HS-27A (cell line): ENCODE measurements at regions not wholly inside any gene's neighbourhood (a gene's known extent, or its start where the extent isn't known, plus 50 kb on each side); places are given as distances from the start of the nearest gene placed in this dataset.
"Not testable (repeated sequence)": the region's sequence is repeated elsewhere in the genome, so short reads cannot be mapped to it uniquely, and the experiment has no call there.

Experiments used
- DNase-seq: peaks from one replicate; pipeline ENCODE4 v3.0.0-alpha.2; 2012; ENCODE audit warnings: low read depth, missing footprints

DNA sequence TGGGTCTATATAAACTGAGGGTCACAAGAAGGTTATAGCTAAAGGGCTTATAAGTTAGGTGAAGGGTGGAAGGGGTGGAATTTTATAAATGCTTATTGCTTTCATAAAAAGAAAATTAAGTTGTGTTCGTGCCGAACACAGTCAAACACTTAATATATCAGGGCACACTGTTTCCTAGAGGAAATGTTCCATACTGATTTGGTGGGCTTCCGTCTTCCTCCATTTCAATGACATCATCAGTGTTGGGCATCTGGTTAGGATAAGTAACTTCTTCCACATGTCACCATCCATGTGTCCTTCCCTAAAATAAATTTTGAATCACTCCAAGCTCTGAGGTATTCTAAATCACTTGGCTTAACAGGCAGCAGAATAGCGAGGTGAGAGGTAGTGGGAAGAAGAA is 466.4 kb downstream of the MED13L start:
- DNase-seq = no peak

DNA sequence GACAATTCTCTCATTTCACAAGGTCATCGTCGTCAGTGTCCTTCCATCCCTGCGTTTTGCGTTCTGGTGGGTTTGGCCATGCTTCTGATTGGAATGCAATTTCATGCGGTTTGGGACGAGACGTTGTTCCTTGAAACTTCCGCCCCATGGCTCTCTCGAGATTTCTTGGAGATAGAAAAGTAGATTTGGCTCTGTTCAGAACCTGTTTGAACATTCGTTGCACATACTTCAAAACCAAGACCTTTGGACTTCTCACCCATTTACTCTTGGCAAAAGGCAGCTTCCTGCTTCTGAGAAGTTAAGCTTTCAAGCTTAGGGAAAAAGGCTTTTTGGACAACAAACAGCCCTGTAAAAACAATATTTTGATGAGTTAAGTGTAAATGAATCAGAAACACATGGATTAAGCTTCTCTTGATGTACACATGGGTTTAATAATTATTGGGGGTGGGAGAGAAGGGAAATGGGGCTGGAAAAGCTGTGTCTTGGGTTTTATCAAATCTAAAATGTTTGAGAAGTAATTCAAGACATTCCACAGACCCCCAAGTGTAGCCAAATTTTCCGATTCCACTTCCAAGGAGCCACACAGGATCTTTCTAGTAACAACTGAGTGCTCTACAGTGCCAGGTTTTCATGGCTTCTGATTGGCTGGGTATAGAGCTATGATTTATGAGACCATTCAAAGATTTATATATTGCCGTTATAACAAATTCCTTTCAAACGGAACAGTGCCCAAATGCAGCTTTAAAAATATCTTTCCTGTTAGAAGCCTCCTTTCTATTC is 467.2 kb downstream of the MED13L start:
- no peak for DNase-seq

DNA sequence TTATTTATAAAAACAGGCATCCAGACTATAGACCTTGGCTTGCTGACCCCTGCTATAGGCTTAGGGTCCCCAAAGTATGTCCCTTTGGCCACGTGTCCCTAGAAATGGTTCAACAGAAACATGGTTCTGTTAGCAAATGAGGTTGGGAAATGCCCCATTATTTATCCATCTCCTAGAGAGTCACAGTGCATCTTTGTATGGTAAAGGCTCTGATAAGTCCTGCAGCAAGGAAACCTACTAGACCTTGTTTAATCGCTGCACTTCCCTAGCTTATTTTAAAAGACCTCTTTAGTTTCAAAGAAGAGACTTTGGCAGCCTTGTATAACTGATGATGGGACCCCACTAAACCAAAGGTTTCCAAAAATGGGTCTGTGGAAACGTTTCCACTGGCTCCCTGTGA is 471.5 kb downstream of the MED13L start:
- DNase-seq = no peak

DNA sequence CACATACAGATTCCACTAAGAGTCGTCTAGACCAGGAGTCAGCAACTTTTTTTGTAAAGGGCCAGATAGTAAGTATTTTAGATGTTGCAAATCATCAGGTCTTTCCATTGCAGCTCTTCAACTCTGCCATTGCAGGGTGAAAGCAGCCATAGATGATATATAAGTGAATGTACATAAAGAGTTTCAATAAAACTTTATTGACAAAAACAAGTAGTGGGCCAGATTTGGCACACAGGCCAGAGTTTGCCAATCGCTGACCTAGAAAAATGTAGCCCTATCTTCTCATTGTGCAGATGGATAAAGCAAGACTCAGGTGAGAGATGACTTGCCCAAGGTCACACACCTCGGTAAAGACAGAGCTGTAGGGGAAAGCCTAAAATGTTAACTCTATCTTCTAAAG is 474.7 kb downstream of the MED13L start:
- DNase-seq = no peak

DNA sequence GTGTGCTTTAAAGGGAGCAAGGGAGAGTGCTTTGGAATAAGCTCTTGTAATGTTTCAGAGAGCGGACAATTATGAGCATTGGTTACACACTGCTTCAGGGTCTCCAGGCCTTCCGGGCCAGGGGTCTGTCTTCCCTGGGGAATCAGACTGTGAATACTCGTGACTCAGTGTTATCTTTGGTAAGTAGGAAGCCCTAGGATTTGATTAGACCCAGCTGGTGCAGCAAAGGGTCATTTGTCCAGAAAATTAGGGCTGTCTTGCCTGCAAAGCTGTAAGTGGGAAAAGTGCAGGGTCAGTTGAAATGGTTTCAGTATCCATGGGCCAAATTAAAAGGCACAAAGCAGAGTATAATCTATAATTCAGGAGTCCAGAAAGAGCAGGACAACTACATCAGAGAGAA is 475.6 kb downstream of the MED13L start:
- no peak for DNase-seq

DNA sequence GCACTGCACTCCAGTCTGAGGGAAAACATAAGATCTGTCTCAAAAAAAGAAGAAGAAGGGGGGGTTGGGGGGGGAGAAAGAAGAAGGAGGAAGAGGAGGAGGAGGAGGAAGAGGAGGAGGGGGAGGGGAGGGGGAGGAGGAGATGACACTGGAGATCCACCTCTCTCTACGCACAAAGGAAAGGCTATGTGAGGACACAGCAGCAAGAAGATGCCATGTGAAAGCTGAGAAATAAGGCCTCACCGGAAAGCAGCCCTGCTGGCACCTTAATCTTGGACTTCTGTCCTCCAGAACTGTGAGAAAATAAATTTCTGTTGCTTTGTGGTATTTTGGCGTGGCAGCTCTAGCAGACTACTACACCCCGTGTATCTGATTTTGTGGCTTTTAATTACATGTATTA is 477.9 kb downstream of the MED13L start:
- no peak for DNase-seq

DNA sequence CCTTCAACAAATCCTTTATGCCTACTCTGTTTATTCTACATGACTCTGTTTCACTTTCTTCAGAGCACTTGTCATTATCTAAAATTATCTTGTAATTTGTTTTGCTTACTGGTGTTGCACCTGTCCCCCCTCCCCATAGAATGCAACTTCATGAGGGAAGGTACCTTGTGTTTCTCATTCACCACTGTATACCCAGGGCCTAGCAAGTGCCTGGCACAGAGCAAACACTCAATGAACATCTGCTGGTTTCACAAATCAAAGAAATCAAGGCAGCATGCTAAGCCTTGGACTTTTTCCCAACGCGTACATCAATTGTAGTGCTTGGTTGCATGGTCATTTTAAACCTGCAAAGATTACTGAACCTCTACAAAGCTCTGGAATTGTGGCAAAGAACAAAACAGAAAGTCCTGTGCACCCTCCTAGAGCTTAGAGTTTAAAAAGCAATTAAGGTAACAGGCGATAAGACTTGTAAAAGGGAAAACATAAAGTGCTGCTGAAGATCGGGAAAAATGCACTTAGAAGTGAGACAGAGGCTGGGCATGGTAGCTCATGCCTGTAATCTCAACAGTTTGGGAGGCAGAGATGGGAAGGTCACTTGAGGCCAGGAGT is 479.1 kb downstream of the MED13L start:
- no peak for DNase-seq

DNA sequence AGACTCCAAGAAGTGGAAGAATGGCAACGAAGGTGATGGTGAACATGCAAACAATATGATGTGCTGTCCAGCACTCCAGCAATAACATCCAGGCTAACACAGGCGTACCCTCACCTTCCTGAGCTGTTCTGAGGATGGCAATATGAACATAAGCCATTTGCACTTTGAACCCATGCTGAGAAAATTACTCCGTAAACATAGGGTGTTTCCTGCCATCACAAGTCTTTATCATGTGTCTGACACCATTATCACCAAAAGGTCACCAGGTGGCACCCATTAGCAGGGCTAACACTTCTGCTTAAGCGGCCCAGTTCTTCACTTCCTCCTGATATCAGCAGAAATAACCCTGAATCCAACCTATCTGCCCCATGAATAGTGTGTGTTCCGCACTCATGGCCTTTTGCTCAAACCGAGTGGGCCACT is 482.8 kb downstream of the MED13L start:
- no peak for DNase-seq

DNA sequence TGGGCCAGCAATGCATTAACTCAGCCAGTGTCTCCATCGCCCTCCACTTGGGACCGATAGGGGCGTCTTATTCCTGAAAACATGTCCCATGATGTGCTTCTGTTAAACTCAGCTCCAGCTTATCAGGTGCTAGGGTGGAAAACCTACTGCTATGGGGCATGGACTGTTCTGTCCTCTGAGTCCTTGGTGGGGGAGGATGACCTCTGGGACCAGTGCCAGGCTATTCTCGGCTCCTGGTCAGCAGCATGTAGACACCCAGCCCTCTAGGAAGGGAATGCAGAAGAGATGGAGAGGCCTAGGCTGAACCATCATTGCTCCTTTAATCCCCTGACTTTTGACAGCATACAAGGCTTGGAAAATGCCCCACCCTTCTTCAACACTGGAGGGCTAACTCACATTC is 486.2 kb downstream of the MED13L start:
- DNase-seq = no peak

DNA sequence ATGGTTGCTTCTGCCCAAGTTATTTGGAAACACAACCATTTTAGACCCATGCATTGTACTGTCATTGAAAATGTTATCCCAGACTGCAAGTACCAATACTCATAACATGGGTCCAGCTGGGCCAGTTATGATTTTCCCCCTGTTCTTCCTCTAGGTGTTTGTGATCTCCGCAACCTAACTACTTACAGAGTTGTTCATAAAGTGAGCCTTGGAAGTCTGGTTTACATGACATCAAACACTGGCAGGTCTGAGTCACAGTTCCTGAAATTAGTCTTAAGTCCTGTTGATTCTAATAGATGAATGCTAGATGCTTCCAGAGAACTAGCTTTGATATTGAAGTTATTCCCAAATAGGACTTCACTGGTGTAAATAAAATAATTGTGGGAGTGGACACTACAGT is 487.0 kb downstream of the MED13L start:
- no peak for DNase-seq

DNA sequence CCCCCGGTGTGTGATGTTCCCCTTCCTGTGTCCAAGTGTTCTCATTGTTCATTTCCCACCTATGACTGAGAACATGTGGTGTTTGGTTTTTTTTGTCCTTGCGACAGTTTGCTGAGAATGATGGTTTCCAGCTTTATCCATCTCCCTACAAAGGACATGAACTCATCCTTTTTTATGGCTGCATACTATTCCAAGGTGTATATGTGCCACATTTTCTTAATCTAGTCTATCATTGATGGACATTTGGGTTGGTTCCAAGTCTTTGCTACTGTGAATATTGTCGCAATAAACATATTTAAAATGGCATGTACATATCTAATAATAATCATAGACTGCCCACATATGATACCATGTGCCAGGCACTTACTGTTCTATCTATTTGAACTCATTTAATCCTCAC is 491.0 kb downstream of the MED13L start:
- not testable (repeated sequence) for DNase-seq

DNA sequence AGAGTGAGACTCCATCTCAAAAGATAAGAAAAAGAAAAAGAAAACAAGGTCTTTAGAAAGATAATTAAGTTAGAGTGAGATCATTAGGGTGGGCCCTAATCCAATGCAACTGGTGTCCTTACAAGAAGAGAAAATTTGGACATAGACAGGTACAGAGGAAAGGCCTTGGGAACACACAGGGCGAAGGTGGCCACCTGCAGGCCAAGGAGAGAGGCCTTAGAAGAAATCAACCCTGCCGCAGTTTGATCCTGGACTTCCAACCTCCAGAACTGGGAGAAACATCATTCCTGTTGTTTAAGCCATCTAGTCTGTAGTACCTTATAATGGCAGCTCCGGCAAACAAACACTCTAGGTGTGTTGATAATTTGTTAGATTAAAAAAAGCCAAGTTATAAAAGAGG is 491.9 kb downstream of the MED13L start:
- no peak for DNase-seq

DNA sequence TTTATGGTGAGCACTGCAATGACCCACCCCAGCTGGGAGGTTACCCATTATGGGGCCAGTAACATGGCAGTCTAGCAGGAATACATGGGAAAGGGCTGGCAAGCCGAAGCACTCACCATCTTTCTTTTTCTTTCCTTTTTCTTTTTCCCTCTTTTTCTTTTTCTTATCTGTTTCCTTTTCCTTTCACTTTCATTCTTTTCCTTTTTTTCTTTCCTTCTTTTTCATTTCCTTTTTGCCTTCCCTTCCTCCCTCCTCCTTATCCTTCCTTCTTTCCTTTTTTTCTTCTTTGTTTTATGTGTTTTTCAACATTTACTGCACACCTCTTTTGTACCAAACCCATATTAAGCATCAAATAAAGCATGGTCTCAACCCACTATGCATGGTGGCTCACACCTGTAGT is 501.1 kb downstream of the MED13L start:
- no peak for DNase-seq

DNA sequence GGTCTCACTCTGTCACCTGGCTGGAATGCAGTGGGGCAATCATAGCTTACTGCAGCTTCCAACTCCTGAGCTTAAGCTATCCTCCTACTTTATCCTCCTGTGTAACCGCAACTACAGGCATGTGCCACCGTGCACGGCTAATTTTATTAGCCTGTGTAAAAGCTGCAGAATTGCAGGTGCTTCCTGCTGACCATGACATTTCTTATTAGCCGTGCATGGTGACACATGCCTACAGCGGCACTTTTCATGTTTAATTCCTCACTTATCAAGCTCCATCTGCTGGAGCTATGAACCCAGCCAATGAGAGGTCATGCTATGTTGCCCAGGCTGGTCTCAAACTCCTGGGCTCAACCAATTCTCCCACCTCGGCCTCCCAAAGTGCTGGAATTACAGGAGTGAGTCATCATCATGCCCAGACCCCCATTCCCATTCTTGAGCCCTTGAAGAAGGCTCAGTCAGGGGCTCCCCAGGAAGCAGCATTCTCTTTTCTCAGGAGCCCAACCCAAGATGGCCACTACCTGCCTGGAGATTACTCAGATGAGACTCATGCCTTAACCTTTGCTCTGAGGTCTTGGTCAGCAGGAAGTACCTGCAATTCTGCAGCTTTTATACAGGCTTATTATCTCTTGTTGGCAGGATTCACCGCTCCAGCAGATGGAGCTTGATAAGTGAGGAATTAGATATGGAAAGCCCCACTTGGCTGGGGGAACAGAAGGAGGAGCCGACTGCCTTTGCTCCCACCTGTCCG is 503.2 kb downstream of the MED13L start:
- DNase-seq = no peak

DNA sequence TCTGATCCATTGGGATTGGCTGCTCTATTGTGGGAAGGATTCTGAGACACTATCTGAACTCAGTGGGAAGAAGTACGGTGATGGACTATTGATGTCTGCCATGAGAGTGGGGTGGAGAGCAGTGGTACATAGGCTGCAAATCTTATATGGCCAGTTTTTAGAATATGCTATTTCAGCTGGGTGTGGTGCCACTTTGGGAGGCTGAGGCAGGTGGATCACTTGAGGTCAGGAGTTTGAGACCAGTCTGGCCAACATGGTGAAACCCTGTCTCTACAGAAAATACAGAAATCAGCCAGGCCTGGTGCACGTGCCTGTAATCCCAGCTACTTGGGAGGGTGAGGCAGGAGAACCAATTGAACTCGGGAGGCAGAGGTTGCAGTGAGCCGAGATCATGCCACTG is 505.9 kb downstream of the MED13L start:
- no peak for DNase-seq

DNA sequence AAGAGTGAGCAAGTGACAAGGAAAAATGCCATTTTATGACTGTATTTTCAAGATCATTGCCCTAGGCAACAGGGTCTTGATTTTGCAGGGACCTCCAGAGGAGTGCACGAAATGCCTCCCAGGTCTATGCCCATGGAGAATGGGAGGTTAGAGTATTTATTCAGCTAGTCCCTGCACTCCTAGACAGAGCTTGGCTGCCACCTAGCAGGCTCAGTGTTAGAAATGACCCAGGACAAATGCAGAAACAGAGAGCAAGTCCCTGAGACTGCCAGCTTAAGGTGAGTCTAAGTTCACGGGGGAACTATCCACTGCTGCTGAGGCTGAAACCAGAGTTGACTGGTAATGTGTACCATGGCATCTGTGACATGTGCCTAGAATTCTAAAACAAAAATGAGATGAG is 506.4 kb downstream of the MED13L start:
- DNase-seq = no peak

DNA sequence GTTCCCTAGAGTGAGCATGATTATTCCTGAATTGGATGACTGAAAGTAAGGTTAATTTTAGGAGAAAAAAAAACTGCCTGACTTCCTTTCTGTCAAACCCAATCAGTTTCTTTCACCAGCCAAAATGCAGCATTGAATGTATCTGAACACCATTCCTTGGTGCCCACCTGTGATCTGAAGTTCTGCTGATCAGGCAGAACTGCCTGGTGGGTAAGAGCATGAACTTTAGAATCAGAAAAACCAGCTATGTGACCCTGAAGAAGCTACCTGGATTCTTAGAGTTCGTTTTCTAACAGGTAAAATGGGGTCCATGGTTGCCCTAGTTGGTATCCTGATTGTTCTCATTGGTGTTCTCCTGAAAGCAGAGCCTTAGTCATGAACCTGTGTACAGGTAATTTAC is 506.9 kb downstream of the MED13L start:
- DNase-seq = no peak

DNA sequence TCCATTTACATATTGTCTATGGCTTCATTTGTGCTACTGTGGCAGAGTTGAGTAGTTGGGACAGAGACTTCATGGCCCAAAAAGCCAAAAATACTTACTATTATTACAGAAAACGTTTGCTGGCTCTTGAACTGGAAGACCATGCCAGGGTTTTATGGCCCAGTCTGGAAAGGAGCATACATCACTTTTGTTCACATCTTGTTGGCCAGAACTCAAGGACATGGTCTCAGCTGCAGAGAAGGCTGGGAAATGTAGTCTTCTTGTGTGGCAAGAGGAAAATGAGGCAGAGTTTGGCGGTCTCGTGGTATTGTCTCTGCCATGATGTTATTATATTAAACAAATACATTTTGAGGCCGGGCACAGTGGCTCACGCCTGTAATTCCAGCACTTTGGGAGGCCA is 509.6 kb downstream of the MED13L start:
- no peak for DNase-seq

DNA sequence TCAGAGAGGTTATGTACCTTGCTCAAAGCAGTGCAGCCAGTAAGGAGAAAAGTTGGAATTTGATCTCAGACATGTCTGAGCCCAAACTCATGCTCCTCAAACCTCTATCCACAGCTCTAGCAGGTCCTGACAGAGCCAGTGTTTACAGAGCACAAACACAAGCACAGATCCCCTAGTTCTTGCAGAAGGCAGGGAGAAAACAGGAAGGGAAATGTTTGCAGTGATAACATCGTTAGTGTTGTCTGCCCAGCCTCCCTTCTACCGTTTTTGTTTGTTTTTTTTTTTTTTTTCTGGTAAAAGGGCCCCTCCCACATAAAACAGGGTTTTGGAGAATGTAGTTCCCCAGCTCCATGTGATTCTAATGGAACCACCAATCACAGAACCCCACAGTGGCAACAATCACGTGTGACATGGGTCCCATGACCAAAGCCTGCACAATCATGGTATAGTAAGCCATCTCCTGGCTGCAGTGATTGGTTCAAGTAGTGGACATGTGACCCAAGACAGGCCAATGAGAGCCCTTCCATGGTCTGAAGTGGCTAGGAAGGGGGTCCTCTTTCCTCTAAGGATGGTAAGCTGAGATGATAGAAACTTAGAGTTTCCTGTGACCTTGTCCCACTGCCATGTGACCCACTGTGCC is 513.4 kb downstream of the MED13L start:
- no peak for DNase-seq

DNA sequence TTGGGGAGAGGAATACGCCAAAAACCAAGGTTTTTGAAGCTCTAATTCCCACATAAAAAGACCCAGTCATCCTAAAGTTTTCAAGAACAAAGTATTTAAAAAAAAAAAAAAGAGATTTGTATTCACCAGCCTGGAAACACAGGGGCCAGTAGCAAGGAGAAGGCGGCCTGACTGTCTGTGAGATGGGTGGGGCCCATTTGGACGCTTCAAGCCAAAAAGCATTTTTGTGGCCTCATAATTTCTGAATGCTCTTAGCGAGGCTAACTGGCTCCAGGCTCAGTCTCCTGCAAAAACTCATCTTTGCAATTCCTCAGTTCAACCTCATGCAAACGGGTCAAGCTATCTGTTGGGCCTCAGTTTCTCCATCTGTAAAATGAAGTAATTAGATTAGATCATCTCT is 514.1 kb downstream of the MED13L start:
- DNase-seq = no peak

DNA sequence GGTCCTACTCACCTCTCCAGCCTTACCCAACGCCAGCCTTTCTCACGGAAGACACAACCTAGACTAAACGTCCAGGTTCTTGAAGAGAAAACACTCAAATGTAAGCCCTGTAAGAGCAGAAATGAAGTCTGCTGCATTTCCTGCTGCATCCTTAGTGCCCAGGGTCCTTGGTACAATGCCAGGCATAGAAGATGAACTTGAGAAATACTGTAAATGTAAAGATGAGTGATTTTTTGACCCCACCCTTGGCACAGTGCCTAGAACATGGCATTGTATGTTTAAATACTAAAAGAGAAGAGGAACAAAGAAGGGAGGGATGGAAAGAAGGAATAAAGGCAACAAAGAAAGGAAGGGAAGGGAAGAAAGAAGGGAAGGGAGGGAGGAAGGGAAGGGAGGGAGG is 514.6 kb downstream of the MED13L start:
- no peak for DNase-seq

DNA sequence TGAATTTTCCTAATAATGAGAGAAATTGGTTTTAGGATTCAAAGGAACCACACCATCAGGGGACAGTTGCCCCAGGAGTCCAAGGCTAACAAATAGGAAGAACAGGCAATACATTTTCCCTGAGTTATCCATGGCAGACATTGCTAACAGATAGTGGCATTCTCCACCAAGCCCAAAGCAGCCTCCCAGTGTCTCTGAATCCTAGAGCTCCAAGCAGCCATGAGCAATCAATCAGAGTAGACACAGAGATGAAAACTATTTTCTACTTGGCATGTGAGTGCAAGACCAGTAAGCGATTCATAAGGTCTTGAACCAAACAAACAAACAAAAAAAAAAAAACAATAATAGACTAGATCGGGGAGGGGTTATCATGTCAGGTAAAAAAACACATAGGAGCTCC is 515.7 kb downstream of the MED13L start:
- no peak for DNase-seq

DNA sequence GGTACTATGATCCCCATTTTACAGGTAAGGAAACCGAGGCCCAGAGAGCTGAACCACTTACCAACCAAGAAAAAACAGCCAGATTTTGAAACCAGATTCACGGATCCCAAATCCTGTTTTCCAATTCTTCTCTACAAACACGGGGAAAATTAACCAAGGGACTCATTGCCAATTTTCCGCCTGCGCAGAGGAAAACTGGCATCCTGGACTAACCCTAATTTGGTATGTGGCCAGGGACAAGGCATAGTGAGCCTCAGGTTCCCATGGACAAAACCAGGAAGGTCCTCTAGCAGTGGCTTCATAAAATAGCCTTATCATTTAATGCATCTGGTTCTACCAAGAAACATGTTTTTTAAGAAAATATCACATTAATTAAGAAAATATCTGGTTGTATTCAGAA is 517.3 kb downstream of the MED13L start:
- no peak for DNase-seq
